GM18511 (cell line): ENCODE measurements at regions not wholly inside any gene's neighbourhood (a gene's known extent, or its start where the extent isn't known, plus 50 kb on each side); places are given as distances from the start of the nearest gene placed in this dataset.
"Not testable (repeated sequence)": the region's sequence is repeated elsewhere in the genome, so short reads cannot be mapped to it uniquely, and the experiment has no call there.

ENCODE experiments used
- ATAC-seq: cut with Tn5 transposase; IDR thresholded peaks from one replicate; pipeline ENCODE4 v1.9.1; 2021; ENCODE audit warnings: mild to moderate bottlenecking, moderate library complexity; ENCODE audit not compliant: unreplicated experiment

GRCh38 chr12:42741771-42742510 is 152.4 kb upstream of the PRICKLE1 start:
- ATAC-seq, result no peak

GRCh38 chr12:42741091-42741490 is 151.5 kb upstream of the PRICKLE1 start:
- ATAC-seq, result no peak

- ATAC-seq, result no peak
Observed at GRCh38 chr12:42737398-42737797, 147.9 kb upstream of the PRICKLE1 start.

- ATAC-seq, result no peak
Observed at GRCh38 chr12:42735861-42736361, 146.4 kb upstream of the PRICKLE1 start.

GRCh38 chr12:42733911-42734310 is 144.4 kb upstream of the PRICKLE1 start:
- no peak for ATAC-seq

- no peak for ATAC-seq
Observed at GRCh38 chr12:42732908-42733411, 143.4 kb upstream of the PRICKLE1 start.

GRCh38 chr12:42730291-42730690 is 140.7 kb upstream of the PRICKLE1 start:
- no peak for ATAC-seq

- no peak for ATAC-seq
Observed at GRCh38 chr12:42729535-42729900, 140.0 kb upstream of the PRICKLE1 start.

- no peak for ATAC-seq
Observed at GRCh38 chr12:42728770-42729534, 139.4 kb upstream of the PRICKLE1 start.

- no peak for ATAC-seq
Observed at GRCh38 chr12:42728287-42728686, 138.7 kb upstream of the PRICKLE1 start.

- ATAC-seq, result no peak
Observed at GRCh38 chr12:42725809-42726208, 136.3 kb upstream of the PRICKLE1 start.

- no peak for ATAC-seq
Observed at GRCh38 chr12:42716491-42716891, 126.9 kb upstream of the PRICKLE1 start.

GRCh38 chr12:42713566-42713965 is 124.0 kb upstream of the PRICKLE1 start:
- not testable (repeated sequence) for ATAC-seq

- not testable (repeated sequence) for ATAC-seq
Observed at GRCh38 chr12:42708374-42708773, 118.8 kb upstream of the PRICKLE1 start.

GRCh38 chr12:42707312-42708226 is 118.0 kb upstream of the PRICKLE1 start:
- ATAC-seq, result no peak

GRCh38 chr12:42706321-42706720 is 116.8 kb upstream of the PRICKLE1 start:
- ATAC-seq, result no peak

- ATAC-seq, result no peak
Observed at GRCh38 chr12:42705863-42706262, 116.3 kb upstream of the PRICKLE1 start.

- no peak for ATAC-seq
Observed at GRCh38 chr12:42704810-42705401, 115.4 kb upstream of the PRICKLE1 start.

GRCh38 chr12:42704340-42704739 is 114.8 kb upstream of the PRICKLE1 start:
- ATAC-seq, result no peak

GRCh38 chr12:42701084-42701483 is 111.5 kb upstream of the PRICKLE1 start:
- no peak for ATAC-seq
